MCF 10A (cell line): ENCODE measurements at regions not wholly inside any gene's neighbourhood (a gene's known extent, or its start where the extent isn't known, plus 50 kb on each side); places are given as distances from the start of the nearest gene placed in this dataset.

Experiments used
- BruUV-seq: library from RNA; stranded (reverse); fragments of 400-500 nt; replicated peaks from 2 replicates; lab custom pipeline; 2021; lab: Mats Ljungman, UMichigan
- CTCF ChIA-PET: fragments of 300-600 bp; sonication (Branson Sonifier 250); formaldehyde crosslinking; extraction: SDS; loops from one replicate; lab custom pipeline; 2021; ENCODE audit warnings: antibody characterized with exemption, inconsistent platforms; lab: Yijun Ruan, JAX
- POLR2A ChIA-PET: fragments of 300-600, 350-650 bp; sonication (Branson Sonifier 250); formaldehyde crosslinking; extraction: SDS; loops from one replicate; lab custom pipeline; 2020; ENCODE audit warnings: antibody characterized with exemption, inconsistent platforms; lab: Yijun Ruan, JAX
- DNase-seq: peaks from one replicate; pipeline ENCODE4 v3.0.0-alpha.2; 2018; ENCODE audit not compliant: unreplicated experiment
- H3K27ac Mint-ChIP-seq: one replicate; pipeline ENCODE4 v1.8.0; 2022; ENCODE audit warnings: mild to moderate bottlenecking, low read depth, mixed read lengths; ENCODE audit not compliant: unreplicated experiment
- H3K27me3 Mint-ChIP-seq: one replicate; pipeline ENCODE4 v1.8.0; 2022; ENCODE audit warnings: mixed read lengths; ENCODE audit not compliant: insufficient read depth, unreplicated experiment
- H3K36me3 Mint-ChIP-seq: one replicate; pipeline ENCODE4 v1.8.0; 2022; ENCODE audit warnings: mild to moderate bottlenecking, moderate library complexity, mixed read lengths; ENCODE audit not compliant: insufficient read depth, unreplicated experiment
- H3K4me1 Mint-ChIP-seq: one replicate; pipeline ENCODE4 v1.8.0; 2022; ENCODE audit warnings: mixed read lengths; ENCODE audit not compliant: insufficient read depth, unreplicated experiment
- H3K4me3 Mint-ChIP-seq: one replicate; pipeline ENCODE4 v1.8.0; 2022; ENCODE audit warnings: mild to moderate bottlenecking, moderate library complexity, mixed read lengths; ENCODE audit not compliant: unreplicated experiment
- H3K9me3 Mint-ChIP-seq: one replicate; pipeline ENCODE4 v1.8.0; 2022; ENCODE audit warnings: mixed read lengths; ENCODE audit not compliant: unreplicated experiment
- intact Hi-C: fragments of 100-400 bp; cut with micrococcal nuclease; formaldehyde crosslinking; loops from 2 replicates; pipeline ENCODE4 v1.14.1; 2022
- TF ChIP-seq, protein P1 (sequence below): fragments of 200-600 bp; IDR thresholded peaks from one replicate; pipeline ENCODE4 v1.8.0; 2022; ENCODE audit warnings: antibody characterized with exemption, mild to moderate bottlenecking; ENCODE audit not compliant: unreplicated experiment

DNA sequence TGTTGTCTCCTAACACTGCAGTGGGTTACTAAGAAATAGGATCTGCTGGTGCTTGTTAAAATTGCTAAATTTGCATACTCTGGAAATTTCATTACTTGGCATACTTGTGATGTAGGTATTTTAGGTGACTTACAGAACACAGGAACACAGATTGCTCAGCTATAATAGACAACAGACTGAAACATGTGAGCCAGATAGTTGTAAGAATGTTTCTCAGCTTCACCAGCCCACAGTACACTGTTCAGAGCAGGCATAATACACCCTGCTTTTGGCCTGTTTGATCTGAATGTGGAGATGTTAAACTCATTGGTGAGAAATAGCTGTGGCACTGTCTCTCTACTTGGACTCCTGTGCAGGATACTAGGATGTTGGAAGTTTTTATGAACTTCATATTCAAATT is 275.7 kb downstream of the CSNK1G3 start:
- no peak overlapping the region for H3K4me3 Mint-ChIP-seq
- peaks cover 9% of the 10 kb centered on the region for H3K4me1 Mint-ChIP-seq
- TF ChIP-seq, protein P1, sequence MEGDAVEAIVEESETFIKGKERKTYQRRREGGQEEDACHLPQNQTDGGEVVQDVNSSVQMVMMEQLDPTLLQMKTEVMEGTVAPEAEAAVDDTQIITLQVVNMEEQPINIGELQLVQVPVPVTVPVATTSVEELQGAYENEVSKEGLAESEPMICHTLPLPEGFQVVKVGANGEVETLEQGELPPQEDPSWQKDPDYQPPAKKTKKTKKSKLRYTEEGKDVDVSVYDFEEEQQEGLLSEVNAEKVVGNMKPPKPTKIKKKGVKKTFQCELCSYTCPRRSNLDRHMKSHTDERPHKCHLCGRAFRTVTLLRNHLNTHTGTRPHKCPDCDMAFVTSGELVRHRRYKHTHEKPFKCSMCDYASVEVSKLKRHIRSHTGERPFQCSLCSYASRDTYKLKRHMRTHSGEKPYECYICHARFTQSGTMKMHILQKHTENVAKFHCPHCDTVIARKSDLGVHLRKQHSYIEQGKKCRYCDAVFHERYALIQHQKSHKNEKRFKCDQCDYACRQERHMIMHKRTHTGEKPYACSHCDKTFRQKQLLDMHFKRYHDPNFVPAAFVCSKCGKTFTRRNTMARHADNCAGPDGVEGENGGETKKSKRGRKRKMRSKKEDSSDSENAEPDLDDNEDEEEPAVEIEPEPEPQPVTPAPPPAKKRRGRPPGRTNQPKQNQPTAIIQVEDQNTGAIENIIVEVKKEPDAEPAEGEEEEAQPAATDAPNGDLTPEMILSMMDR = no peak
- H3K27ac Mint-ChIP-seq = no peak overlapping the region
- BruUV-seq = no TSS peak
- intact Hi-C loops = no loop called here
- ChIA-PET POLR2A (interaction anchor here (0.8 kb wide), 1 partner anchor 12 kb away, joined by 3 read pairs; no protein-coding TSS in a partner anchor), CTCF (interaction anchor here (0.5 kb wide), 1 partner anchor 299 kb away, joined by 3 read pairs; no protein-coding TSS in a partner anchor)
- no peaks in the 10 kb centered on the region for H3K36me3 Mint-ChIP-seq
- no peak for DNase-seq
- no peaks in the 10 kb centered on the region for H3K27me3 Mint-ChIP-seq
- no peaks in the 10 kb centered on the region for H3K9me3 Mint-ChIP-seq

GRCh38 chr5:123787136-123787535 is 275.2 kb downstream of the CSNK1G3 start:
- ChIA-PET POLR2A (interaction anchor here (0.6 to 0.8 kb wide), 2 partner anchors 13 to 123 kb away, joined by 3 read pairs; no protein-coding TSS in a partner anchor), CTCF (interaction anchor here (0.5 kb wide), 1 partner anchor 26 kb away, joined by 3 read pairs; no protein-coding TSS in a partner anchor)
- intact Hi-C loops = no loop called here
- no peak overlapping the region for H3K4me3 Mint-ChIP-seq
- no peaks in the 10 kb centered on the region for H3K36me3 Mint-ChIP-seq
- H3K27ac Mint-ChIP-seq = no peak overlapping the region
- DNase-seq = no peak
- H3K27me3 Mint-ChIP-seq = no peaks in the 10 kb centered on the region
- TF ChIP-seq, protein P1 = no peak
- no peaks in the 10 kb centered on the region for H3K9me3 Mint-ChIP-seq
- H3K4me1 Mint-ChIP-seq = peaks cover 9% of the 10 kb centered on the region
- no TSS peak for BruUV-seq

DNA sequence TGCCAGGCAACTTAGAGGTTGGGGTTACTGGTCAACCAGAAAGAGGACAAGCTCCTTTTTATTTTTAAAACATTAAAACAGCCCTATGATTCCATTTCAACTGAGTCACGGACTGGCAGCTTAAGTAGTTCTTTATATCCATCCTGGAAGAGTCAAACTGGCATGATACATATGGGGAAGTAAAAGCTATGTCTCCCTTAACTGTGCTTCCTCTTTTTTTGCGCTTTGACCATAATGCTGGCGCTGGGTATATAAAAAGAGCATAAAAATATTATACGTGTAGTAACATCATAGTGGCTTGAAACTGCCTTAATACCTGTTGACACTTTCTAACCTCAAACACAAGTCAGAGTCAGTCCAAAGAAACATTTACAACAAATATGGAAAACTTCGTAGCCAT is 274.4 kb downstream of the CSNK1G3 start:
- BruUV-seq = no TSS peak
- POLR2A ChIA-PET = interaction anchor here (0.5 to 1.0 kb wide), 3 partner anchors 51 to 237 kb away, joined by 3 read pairs; no protein-coding TSS in a partner anchor
- TF ChIP-seq, protein P1 = no peak
- Mint-ChIP-seq H3K27me3 (no peaks in the 10 kb centered on the region), H3K9me3 (no peaks in the 10 kb centered on the region), H3K4me3 (no peak overlapping the region), H3K27ac (no peak overlapping the region), H3K36me3 (no peaks in the 10 kb centered on the region), H3K4me1 (peaks cover 9% of the 10 kb centered on the region)
- CTCF ChIA-PET = interaction anchor here (0.7 to 1.8 kb wide), 2 partner anchors 9 to 934 kb away, joined by 4 read pairs; no protein-coding TSS in a partner anchor
- intact Hi-C loops = no loop called here
- DNase-seq = no peak

GRCh38 chr5:123785162-123786071 is 273.4 kb downstream of the CSNK1G3 start:
- CTCF ChIA-PET = interaction anchor here (0.5 to 1.8 kb wide), 2 partner anchors 8 to 112 kb away, joined by 3 to 4 read pairs; no protein-coding TSS in a partner anchor
- no peak overlapping the region for H3K4me3 Mint-ChIP-seq
- POLR2A ChIA-PET = interaction anchor here (0.7 to 1.0 kb wide), 3 partner anchors 8 to 1202 kb away, joined by 3 read pairs; no protein-coding TSS in a partner anchor

More at GRCh38 chr5:123785162-123786071, 273.4 kb downstream of the CSNK1G3 start:
- intact Hi-C loops = no loop called here
- TF ChIP-seq, protein P1 = no peak
- no peak overlapping the region for H3K27ac Mint-ChIP-seq
- H3K9me3 Mint-ChIP-seq = no peaks in the 10 kb centered on the region
- no peaks in the 10 kb centered on the region for H3K36me3 Mint-ChIP-seq
- BruUV-seq = no TSS peak
- H3K27me3 Mint-ChIP-seq = no peaks in the 10 kb centered on the region
- peaks cover 9% of the 10 kb centered on the region for H3K4me1 Mint-ChIP-seq
- peak; percentile 75 for DNase-seq
